IMR-90 (cell line): ENCODE measurements at regions not wholly inside any gene's neighbourhood (a gene's known extent, or its start where the extent isn't known, plus 50 kb on each side); places are given as distances from the start of the nearest gene placed in this dataset.

Experiments used
- ATAC-seq: fragments of 200-7000 bp; cut with Tn5 transposase; 2 replicates; pipeline ENCODE4 v1.9.1; 2020; ENCODE audit warnings: low read depth, mild to moderate bottlenecking, moderate library complexity
- BruUV-seq: library from RNA; stranded (reverse); fragments of 400-500 nt; replicated peaks from 2 replicates; lab custom pipeline; 2021; lab: Mats Ljungman, UMichigan
- CTCF ChIA-PET: fragments of 300-600 bp; formaldehyde crosslinking; extraction: SDS; loops from one replicate; lab custom pipeline; 2021; ENCODE audit warnings: antibody characterized with exemption; lab: Yijun Ruan, JAX
- POLR2A ChIA-PET: fragments of 300-600 bp; sonication (Branson Sonifier 250); formaldehyde crosslinking; loops from one replicate; lab custom pipeline; 2022; ENCODE audit warnings: antibody characterized with exemption; ENCODE audit not compliant: unreplicated experiment; lab: Charles Lee
- DNase-seq: peaks from one replicate; pipeline ENCODE4 v3.0.0; 2013
- H2AFZ ChIP-seq: replicated peaks from 2 replicates; pipeline ENCODE3; 2013; ENCODE audit warnings: low read length, mild to moderate bottlenecking; ENCODE audit not compliant: poor library complexity
- H2AK5ac ChIP-seq: 2 replicates; pipeline ENCODE4 v1.6.1; 2013; ENCODE audit warnings: low read depth, low read length, inconsistent platforms
- H2AK9ac ChIP-seq: replicated peaks from 2 replicates; pipeline ENCODE3; 2013; ENCODE audit warnings: mild to moderate bottlenecking, low read depth, low read length, moderate library complexity; ENCODE audit not compliant: poor library complexity
- H2BK120ac ChIP-seq: 2 replicates; pipeline ENCODE4 v1.6.1; 2013; ENCODE audit warnings: low read depth, low read length, inconsistent platforms
- H2BK15ac ChIP-seq: 3 replicates; pipeline ENCODE4 v1.6.1; 2013; ENCODE audit warnings: low read depth, low read length, inconsistent platforms
- H2BK20ac ChIP-seq: 2 replicates; pipeline ENCODE4 v1.6.1; 2013; ENCODE audit warnings: low read depth, mild to moderate bottlenecking, inconsistent platforms, low read length, moderate library complexity
- H2BK5ac ChIP-seq: 2 replicates; pipeline ENCODE4 v1.6.1; 2013; ENCODE audit warnings: mild to moderate bottlenecking, low read depth, low read length, inconsistent platforms; ENCODE audit not compliant: poor library complexity, severe bottlenecking
- H3K14ac ChIP-seq: replicated peaks from 2 replicates; pipeline ENCODE4 v1.6.1; 2013; ENCODE audit warnings: low read depth, low read length, inconsistent platforms
- H3K18ac ChIP-seq: 2 replicates; pipeline ENCODE4 v1.6.1; 2013; ENCODE audit warnings: low read depth, low read length, control low read depth
- H3K23ac ChIP-seq: 2 replicates; pipeline ENCODE4 v1.6.1; 2013; ENCODE audit warnings: low read depth, low read length, inconsistent platforms
- H3K27ac ChIP-seq: 2 replicates; pipeline ENCODE4 v1.5.1; 2013; ENCODE audit warnings: mild to moderate bottlenecking, control low read depth, low read length; ENCODE audit not compliant: insufficient read depth
- H3K27me3 ChIP-seq: 2 replicates; pipeline ENCODE4 v1.6.1; 2013; ENCODE audit warnings: low read length; ENCODE audit not compliant: control insufficient read depth, insufficient read depth
- H3K36me3 ChIP-seq: 2 replicates; pipeline ENCODE4 v1.6.1; 2013; ENCODE audit warnings: low read length, mixed read lengths; ENCODE audit not compliant: control insufficient read depth, insufficient read depth
- H3K4ac ChIP-seq: 2 replicates; pipeline ENCODE4 v1.6.1; 2013; ENCODE audit warnings: low read depth, low read length, inconsistent platforms
- H3K4me1 ChIP-seq: 2 replicates; pipeline ENCODE4 v1.6.1; 2013; ENCODE audit warnings: low read length, mixed read lengths; ENCODE audit not compliant: control insufficient read depth, insufficient read depth
- H3K4me2 ChIP-seq: 2 replicates; pipeline ENCODE4 v1.6.1; 2013; ENCODE audit warnings: low read depth, mild to moderate bottlenecking, control low read depth, low read length, moderate library complexity
- H3K4me3 ChIP-seq: 2 replicates; pipeline ENCODE4 v1.5.1; 2013; ENCODE audit warnings: low read depth, mild to moderate bottlenecking, control low read depth, low read length, moderate library complexity; ENCODE audit not compliant: insufficient read depth
- H3K56ac ChIP-seq: 2 replicates; pipeline ENCODE4 v1.6.1; 2013; ENCODE audit warnings: low read length, inconsistent platforms; ENCODE audit not compliant: insufficient read depth; ENCODE audit errors: extremely low read depth
- H3K79me1 ChIP-seq, 2 experiments: 2 replicates each; pipeline ENCODE4 v1.6.1; 2013; ENCODE audit warnings: low read length in 2 of 2, inconsistent platforms in 1 of 2, low read depth in 1 of 2
- H3K9ac ChIP-seq: 2 replicates; pipeline ENCODE4 v1.6.1; 2013; ENCODE audit warnings: low read depth, low read length, control low read depth
- H3K9me1 ChIP-seq: 2 replicates; pipeline ENCODE4 v1.6.1; 2013; ENCODE audit warnings: low read length, inconsistent platforms; ENCODE audit not compliant: insufficient read depth
- H3K9me3 ChIP-seq: 2 replicates; pipeline ENCODE4 v1.6.1; 2013; ENCODE audit warnings: low read length; ENCODE audit not compliant: control insufficient read depth, insufficient read depth
- H4K20me1 ChIP-seq: 2 replicates; pipeline ENCODE4 v1.6.1; 2013; ENCODE audit warnings: low read length, inconsistent platforms; ENCODE audit not compliant: insufficient read depth
- H4K5ac ChIP-seq: 2 replicates; pipeline ENCODE4 v1.6.1; 2013; ENCODE audit warnings: mild to moderate bottlenecking, low read depth, low read length, control low read depth
- H4K8ac ChIP-seq, 2 experiments: 2 replicates each; pipeline ENCODE4 v1.6.1; 2013; ENCODE audit warnings: low read depth in 2 of 2, low read length in 2 of 2, control low read depth in 1 of 2, inconsistent platforms in 1 of 2
- H4K91ac ChIP-seq: 2 replicates; pipeline ENCODE4 v1.6.1; 2013; ENCODE audit warnings: low read depth, low read length, inconsistent platforms; ENCODE audit not compliant: insufficient read depth
- BHLHE40 ChIP-seq: fragments of 150-350 bp; IDR thresholded peaks from 2 replicates; pipeline ENCODE4 v1.6.1; 2016; ENCODE audit warnings: mild to moderate bottlenecking, low read depth, low read length
- CEBPB ChIP-seq: IDR thresholded peaks from 2 replicates; pipeline ENCODE4 v1.6.1; 2012; ENCODE audit warnings: low read depth, low read length, improper control_type of control experiment
- CHD1 ChIP-seq: IDR thresholded peaks from 2 replicates; pipeline ENCODE4 v1.6.1; 2012; ENCODE audit warnings: low read depth, low read length, improper control_type of control experiment
- CTCF ChIP-seq: conservative IDR thresholded peaks from 2 replicates; pipeline ENCODE4 v1.5.1; 2012; ENCODE audit warnings: mild to moderate bottlenecking, low read depth, low read length, improper control_type of control experiment
- ELK1 ChIP-seq: fragments of 150-350 bp; IDR thresholded peaks from 2 replicates; pipeline ENCODE4 v1.6.1; 2016; ENCODE audit warnings: low read depth, mild to moderate bottlenecking, low read length, moderate library complexity, borderline replicate concordance
- FOS ChIP-seq: fragments of 150-350 bp; IDR thresholded peaks from 2 replicates; pipeline ENCODE4 v1.6.1; 2016; ENCODE audit warnings: low read depth, low read length
- MAFK ChIP-seq: IDR thresholded peaks from 2 replicates; pipeline ENCODE4 v1.6.1; 2012; ENCODE audit warnings: low read depth, low read length, improper control_type of control experiment
- MAZ ChIP-seq: IDR thresholded peaks from 2 replicates; pipeline ENCODE4 v1.6.1; 2012; ENCODE audit warnings: low read depth, mild to moderate bottlenecking, low read length, improper control_type of control experiment, moderate library complexity, borderline replicate concordance
- MXI1 ChIP-seq: IDR thresholded peaks from 2 replicates; pipeline ENCODE4 v1.6.1; 2012; ENCODE audit warnings: low read depth, mild to moderate bottlenecking, low read length, moderate library complexity, borderline replicate concordance
- NFE2L2 ChIP-seq: fragments of 150-350 bp; IDR thresholded peaks from 2 replicates; pipeline ENCODE4 v1.6.1; 2016; ENCODE audit warnings: low read depth, mild to moderate bottlenecking, low read length
- POLR2A ChIP-seq: IDR thresholded peaks from 2 replicates; pipeline ENCODE4 v1.6.1; 2012; ENCODE audit warnings: mild to moderate bottlenecking, low read depth, low read length
- RAD21 ChIP-seq: IDR thresholded peaks from 2 replicates; pipeline ENCODE4 v1.6.1; 2012; ENCODE audit warnings: low read length, improper control_type of control experiment
- RCOR1 ChIP-seq: IDR thresholded peaks from 2 replicates; pipeline ENCODE4 v1.6.1; 2012; ENCODE audit warnings: mild to moderate bottlenecking, low read length, improper control_type of control experiment; ENCODE audit not compliant: insufficient replicate concordance
- RFX5 ChIP-seq: IDR thresholded peaks from 2 replicates; pipeline ENCODE4 v1.8.0; 2012; ENCODE audit warnings: low read depth, mild to moderate bottlenecking, low read length, moderate library complexity
- SMC3 ChIP-seq: fragments of 150-350 bp; IDR thresholded peaks from 2 replicates; pipeline ENCODE4 v1.6.1; 2016; ENCODE audit warnings: low read depth, mild to moderate bottlenecking, antibody characterized with exemption, low read length, moderate library complexity
- USF2 ChIP-seq: fragments of 150-350 bp; IDR thresholded peaks from 2 replicates; pipeline ENCODE4 v1.6.1; 2017; ENCODE audit warnings: mild to moderate bottlenecking, antibody characterized with exemption, low read length, low read depth
- WGBS, 2 experiments: methylation state at CpG; one replicate each; pipeline versions ENCODE4 v1.1.5 to v1.1.7; 2013; ENCODE audit warnings: missing lambda C conversion rate in 2 of 2; ENCODE audit not compliant: insufficient read length in 1 of 2; ENCODE audit errors: extremely low coverage in 2 of 2; 5-methylcytosine and 5-hydroxymethylcytosine counted together
- dilution Hi-C: fragments of 300-500 bp; cut with HindIII; formaldehyde crosslinking; loops from one replicate; pipeline ENCODE4 v1.14.3; 2018; ENCODE audit warnings: low sequenced_read_pairs; ENCODE audit not compliant: unreplicated experiment
- in situ Hi-C: fragments of 300-500 bp; cut with MboI; formaldehyde crosslinking; loops from 3 replicates; pipeline ENCODE4 v1.14.3; 2019; ENCODE audit warnings: low sequenced_read_pairs, inconsistent platforms, mixed read lengths
- intact Hi-C: fragments of 100-400 bp; cut with micrococcal nuclease; formaldehyde crosslinking; loops from 2 replicates; pipeline ENCODE4 v1.10.0; 2022

GRCh38 chr7:17120756-17121155 is 177.7 kb upstream of the AHR start:
- H4K91ac ChIP-seq, result no peak overlapping the region
- H3K4me1 ChIP-seq, result no peaks in the 10 kb centered on the region; the same call in 1 of the 2 replicates
- no peak for ATAC-seq
- no peak overlapping the region for H3K4me2 ChIP-seq
- dilution Hi-C loops, result no loop called here
- DNase-seq, result no peak
- no peak overlapping the region for H3K4ac ChIP-seq
- H2AK5ac ChIP-seq, result no peak overlapping the region
- no peaks in the 10 kb centered on the region for H3K9me3 ChIP-seq
- H3K9ac ChIP-seq, result no peak overlapping the region
- H2AK9ac ChIP-seq, result no peak overlapping the region
- no CpG with 5 or more reads among the region's 2 CpGs for WGBS, 2 experiments
- no peak overlapping the region for H2BK20ac ChIP-seq
- H3K14ac ChIP-seq, result no peak overlapping the region
- intact Hi-C loops, result no loop called here
- no peak overlapping the region for H3K56ac ChIP-seq
- H2BK120ac ChIP-seq, result no peak overlapping the region
- H3K9me1 ChIP-seq, result no peaks in the 10 kb centered on the region
- no TSS peak for BruUV-seq
- no peaks in the 10 kb centered on the region for H3K79me1 ChIP-seq
- H4K5ac ChIP-seq, result no peak overlapping the region
- in situ Hi-C loops, result no loop called here
- CTCF ChIA-PET, result interaction anchor here (1.1 kb wide), 1 partner anchor 156 kb away, joined by 3 read pairs; no protein-coding TSS in a partner anchor
- no peak overlapping the region for H2BK15ac ChIP-seq
- no peak overlapping the region for H3K27ac ChIP-seq
- H3K36me3 ChIP-seq, result no peaks in the 10 kb centered on the region
- H2BK5ac ChIP-seq, result no peak overlapping the region
- no peak overlapping the region for H2AFZ ChIP-seq
- H3K27me3 ChIP-seq, result no peaks in the 10 kb centered on the region
- H3K4me3 ChIP-seq, result no peak overlapping the region
- H4K20me1 ChIP-seq, result no peaks in the 10 kb centered on the region
- H3K23ac ChIP-seq, result no peak overlapping the region
- H3K18ac ChIP-seq, result no peak overlapping the region
- no peak for TF ChIP-seq SMC3
- TF ChIP-seq USF2, result no peak
- no peak for TF ChIP-seq CTCF
- TF ChIP-seq MXI1, result no peak
- no peak for TF ChIP-seq BHLHE40
- TF ChIP-seq MAZ, result no peak
- TF ChIP-seq NFE2L2, result no peak
- TF ChIP-seq ELK1, result no peak
- no peak for TF ChIP-seq RAD21
- no peak for TF ChIP-seq RFX5
- TF ChIP-seq POLR2A, result no peak
- no peak for TF ChIP-seq CHD1
- no peak for TF ChIP-seq CEBPB
- TF ChIP-seq MAFK, result no peak
- TF ChIP-seq RCOR1, result no peak
- no peak for TF ChIP-seq FOS
- H4K8ac ChIP-seq, result no peak overlapping the region
- POLR2A ChIA-PET, result no interaction called here
